Endothelial cell of hepatic sinusoid (primary cell): ENCODE measurements at regions not wholly inside any gene's neighbourhood (a gene's known extent, or its start where the extent isn't known, plus 50 kb on each side); places are given as distances from the start of the nearest gene placed in this dataset.
"Not testable (repeated sequence)": the region's sequence is repeated elsewhere in the genome, so short reads cannot be mapped to it uniquely, and the experiment has no call there.

Experiments
- in situ Hi-C: cut with HindIII; loops from 2 replicates; pipeline ENCODE4 v1.10.0; 2017; ENCODE audit warnings: low sequenced_read_pairs

DNA sequence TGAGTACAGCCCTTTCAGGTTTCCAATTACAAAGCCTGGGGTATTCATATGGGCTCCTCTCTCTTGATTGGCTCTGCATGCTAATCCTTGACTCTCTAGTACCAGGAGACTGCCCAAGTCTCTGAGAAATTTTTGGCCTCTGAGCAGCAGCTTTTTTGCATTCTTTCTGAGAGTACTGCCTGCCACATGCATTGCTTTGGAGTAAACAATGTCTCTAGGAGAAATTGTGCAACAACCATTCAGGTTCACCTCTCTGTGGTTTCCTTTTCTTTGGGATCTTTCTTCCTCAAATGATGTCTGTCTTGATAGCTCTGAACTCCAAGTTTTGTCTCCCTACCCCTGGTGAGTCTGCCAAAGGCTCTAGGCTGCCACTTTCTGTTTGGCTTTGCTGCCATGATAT is 115.8 kb upstream of the SETBP1 start:
- in situ Hi-C loops: no loop called here

DNA sequence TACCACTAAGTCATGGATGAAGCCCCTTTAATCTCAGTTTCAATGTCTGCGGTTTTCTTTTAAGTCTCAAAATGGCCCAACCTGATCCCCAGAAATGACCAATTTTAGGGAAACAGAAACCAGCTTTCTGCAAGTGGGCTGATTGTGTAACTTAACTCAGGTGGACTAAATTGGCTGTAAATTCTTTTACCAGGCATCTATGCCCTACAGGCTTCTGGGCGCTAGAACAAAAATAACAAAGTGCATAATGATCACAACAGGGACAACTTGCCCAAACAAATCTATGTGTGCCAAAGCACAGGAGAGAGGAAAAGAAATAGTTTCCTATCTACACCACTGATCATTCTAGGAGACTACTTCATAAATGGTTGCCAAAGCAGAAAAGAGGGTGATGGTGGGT is 112.3 kb upstream of the SETBP1 start:
- in situ Hi-C loops: no loop called here

DNA sequence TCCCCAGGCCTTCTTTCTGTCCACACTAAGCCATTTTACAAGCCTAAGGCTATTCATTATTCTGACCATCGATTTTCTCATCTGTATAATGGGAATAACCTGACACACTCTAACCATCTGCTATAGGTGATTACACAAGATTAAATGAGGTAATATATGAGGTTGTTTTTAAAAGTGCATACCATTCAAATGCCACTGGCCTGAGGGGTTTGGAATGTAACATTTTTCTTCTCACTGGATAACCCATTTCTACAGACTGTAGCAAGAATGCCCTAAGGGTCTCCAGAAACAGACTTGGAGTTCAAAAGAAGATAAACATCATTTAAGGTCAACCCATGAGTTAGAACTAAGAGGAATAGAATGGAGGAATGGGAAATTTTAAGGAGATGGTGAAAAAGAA is 111.7 kb upstream of the SETBP1 start:
- in situ Hi-C loops: no loop called here

DNA sequence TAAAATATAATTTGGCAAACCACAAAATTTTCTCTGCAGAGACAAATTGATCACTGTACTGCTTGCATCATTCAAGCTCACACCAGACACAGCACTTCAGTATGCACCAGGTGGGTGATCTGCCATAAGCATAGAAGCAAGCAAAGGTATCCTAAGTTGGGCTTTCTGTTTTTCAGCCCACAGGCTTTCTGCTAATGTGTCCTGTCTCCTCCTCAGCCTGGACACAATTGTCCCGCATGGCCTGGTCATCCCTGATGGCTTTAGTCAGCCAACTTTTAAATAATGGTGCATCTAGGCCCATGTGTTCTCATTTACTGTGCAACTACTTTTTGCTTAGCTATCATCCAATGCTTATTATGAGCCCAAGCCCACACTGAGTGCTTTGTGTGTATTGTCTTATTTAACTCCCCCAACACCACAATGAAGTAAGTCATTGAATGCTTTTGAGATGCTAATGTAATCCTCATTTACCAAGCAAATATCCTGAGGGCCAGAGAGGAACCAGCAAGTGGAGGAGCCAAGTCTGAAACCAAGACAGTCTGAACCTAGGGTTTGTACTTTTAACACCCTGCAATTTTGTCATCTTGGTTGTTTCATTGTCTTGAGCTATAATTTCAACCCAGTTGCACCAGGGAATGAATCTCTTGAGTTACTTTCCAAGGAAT is 111.2 kb upstream of the SETBP1 start:
- in situ Hi-C loops: no loop called here

DNA sequence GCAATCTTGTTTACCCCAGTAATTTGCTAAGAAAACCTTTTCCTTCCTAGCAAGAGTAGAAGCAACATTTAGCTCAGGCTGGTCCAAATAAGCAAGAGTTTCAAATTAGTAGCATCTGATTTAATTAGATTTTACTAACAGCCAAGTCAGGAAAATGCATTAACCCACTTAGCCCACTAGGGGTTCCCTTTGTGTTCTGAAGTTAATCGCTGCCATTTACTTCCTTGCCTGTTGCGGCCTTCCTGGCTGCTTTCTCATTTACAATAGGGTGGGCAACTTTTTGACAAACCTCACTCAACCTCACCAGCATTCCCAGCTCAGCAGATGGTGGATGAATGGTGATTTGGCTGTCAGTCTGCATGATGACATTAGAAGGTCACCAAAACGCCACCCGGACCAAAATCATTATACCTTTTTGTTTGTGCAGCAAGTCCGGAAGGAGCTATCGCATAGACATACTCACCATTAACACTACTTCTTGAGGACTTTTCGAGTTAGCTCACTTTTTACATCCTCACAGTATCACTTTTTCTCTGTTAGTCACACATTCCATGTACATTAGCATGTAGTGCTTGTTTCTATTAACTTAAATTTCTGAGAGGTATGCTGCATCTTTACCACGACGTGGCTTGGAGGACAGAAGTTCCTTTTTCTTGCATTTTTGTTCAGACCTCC is 101.5 kb upstream of the SETBP1 start:
- in situ Hi-C loops: no loop called here

DNA sequence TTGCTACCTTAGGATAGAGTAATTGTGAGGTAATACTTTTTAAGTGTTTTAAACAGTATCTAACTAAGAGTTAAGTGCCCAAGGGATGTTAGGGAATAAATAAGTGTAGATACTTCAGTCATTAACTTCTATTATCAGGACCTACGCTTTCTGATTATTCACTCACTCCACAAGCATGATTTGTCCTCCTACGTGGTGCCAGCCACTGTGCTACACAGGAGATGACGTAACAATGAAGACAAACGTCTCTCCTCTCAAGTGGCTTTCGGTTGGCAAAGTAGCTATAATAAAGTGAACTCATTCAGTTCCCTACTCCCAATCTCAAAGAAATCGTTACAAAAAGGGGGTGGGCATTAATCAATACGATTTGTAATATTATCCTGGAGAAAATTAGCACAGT is 100.9 kb upstream of the SETBP1 start:
- in situ Hi-C loops: no loop called here

DNA sequence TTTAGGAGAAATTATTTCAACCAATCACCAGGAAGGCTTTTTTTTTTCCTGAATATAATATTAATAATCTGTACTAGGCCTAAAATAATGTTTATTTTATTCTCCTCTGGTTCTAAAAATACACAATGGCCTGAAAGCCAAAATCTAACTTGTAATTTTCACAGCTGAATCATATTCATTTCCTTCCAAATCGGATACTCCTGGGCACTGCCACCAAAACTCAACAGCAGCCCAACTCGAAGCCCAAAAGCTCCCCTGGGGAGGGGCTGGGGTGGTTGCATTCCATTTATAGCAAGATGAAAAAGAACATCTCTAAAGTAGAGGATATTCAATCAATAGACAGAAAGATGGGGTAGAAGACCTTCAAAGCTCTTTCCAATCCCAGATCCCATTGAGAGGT is 100.5 kb upstream of the SETBP1 start:
- in situ Hi-C loops: no loop called here

DNA sequence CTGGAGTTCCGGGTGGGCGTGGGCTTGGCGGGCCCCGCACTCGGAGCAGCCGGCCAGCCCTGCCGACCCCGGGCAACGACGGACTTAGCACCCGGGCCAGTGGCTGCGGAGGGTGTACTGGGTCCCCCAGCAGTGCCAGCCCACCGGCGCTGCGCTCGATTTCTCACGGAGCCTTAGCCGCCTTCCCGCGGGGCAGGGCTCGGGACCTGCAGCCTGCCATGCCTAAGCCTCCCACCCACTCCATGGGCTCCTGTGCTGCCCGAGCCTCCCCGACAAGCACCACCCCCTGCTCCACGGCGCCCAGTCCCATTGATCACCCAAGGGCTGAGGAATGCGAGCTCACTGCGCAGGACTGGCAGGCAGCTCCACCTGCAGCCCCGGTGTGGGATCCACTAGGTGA is 99.9 kb upstream of the SETBP1 start:
- in situ Hi-C loops: not testable (repeated sequence)

DNA sequence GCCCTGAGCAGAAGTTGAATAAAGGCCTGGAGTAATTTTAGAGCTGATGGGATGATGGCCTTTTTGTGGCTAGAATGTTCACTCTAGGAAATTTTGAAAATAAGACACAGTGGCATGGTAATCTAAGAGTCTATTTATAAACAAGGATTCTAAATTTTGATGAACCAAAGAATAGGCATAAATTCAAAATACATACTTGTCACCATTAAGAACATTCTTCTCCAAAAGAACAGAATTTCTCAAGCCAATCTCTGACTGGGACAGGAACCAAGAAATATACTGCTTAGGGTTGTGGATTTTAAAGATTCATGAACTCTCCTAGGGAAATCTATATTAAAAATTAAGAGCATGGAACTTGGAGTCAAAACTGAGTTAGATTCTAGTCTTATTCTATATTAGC is 98.2 kb upstream of the SETBP1 start:
- in situ Hi-C loops: no loop called here

DNA sequence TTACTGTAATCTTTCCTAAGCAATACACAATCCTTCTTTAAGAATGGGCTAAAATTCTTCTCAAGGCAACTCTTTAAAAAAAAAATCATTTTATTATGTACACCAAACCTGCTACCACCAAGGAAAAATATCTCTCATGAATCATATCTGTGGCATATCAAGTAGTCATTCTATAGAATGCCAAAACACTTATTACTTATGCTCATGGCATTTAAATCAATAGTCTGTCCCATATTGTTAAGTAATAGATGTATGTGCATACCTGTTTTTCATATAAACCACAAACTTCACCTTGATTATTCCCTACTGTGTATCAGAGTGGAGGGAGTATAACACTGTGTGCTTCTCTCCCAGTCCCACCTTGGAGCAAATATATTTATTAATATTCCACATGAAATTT is 95.8 kb upstream of the SETBP1 start:
- in situ Hi-C loops: no loop called here

DNA sequence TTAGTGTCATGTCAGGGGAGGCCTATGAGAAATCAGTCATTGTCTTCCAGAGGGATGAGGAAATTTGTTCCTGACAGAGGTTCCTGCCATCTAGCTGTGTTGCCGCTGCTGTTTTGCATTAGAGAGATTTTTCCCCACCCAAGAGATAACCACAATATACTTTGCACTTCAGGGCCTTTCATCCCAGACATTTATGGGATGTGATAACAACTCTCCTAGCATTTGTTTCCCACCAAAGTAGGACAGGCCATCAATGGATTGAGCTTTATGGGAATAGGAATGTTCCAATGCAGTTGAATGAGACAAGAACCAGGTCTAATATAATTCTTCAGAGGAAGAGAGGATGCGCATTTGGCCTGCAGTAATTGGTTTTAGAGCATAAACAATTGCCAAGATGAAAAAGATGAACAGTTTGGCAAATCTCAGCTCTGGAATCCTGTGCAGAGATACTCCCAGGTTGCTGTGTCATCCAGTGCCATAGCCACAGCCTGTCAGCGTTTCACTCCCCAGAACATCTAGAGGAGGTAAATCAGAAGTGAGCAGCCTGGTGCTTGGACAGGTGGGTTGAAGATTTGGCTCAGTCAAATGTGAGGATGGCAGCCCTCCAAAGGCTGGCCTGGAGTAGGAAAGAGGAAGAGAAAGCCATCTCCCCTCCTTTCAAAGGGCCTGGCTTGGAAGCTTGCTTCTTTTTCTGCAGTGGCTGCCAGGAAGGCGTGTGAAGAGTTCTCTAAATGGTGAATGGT is 93.7 kb upstream of the SETBP1 start:
- in situ Hi-C loops: no loop called here

DNA sequence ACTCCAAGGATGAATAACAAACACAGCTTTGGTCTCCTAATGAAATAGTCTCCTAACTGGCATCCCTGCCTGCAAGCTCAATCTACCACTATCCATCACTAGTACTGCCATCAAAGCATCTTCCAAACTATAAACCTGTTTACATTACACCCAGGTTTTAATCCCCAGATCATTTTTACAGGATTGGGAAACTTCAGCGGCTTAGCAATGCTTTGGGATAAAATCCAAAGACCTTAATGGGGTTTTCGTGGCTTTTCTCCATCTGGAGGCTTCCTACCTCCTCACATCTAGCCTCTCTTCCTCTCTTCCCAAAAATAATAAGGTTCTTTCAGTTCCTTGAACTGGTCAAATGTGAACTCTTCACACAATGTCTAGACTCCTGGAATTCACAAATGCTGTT is 92.2 kb upstream of the SETBP1 start:
- in situ Hi-C loops: no loop called here

DNA sequence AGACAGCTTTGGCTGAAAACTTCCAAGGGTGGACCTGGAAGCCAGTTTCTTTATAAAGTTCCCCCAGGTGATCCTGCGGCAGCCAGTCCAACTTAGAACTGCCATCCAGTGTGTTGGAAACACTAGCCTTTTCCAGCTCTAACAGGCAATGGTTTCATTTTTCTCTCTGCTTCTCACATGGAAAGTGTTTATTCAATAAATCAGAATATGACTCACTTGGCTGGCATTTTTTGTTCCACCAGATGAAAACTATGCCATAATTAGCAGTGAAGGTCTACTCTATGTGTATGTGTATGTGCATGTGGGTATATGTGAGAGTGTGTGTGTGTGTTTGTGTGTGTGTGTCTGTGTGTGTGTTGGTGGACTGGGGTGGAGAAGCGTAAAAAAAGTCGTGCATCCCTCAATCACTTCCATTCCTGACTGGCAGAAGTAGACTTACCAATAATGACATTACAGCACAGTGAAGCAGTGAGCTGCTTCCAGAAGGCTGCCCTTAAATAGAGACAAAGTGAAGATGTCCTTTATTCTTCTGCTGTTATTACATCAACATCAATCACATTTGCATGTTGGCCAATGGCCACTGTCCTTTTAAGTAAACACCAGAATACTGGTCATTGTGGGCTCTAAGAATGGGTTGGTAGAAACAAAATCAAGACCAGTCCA is 90.9 kb upstream of the SETBP1 start:
- in situ Hi-C loops: no loop called here

DNA sequence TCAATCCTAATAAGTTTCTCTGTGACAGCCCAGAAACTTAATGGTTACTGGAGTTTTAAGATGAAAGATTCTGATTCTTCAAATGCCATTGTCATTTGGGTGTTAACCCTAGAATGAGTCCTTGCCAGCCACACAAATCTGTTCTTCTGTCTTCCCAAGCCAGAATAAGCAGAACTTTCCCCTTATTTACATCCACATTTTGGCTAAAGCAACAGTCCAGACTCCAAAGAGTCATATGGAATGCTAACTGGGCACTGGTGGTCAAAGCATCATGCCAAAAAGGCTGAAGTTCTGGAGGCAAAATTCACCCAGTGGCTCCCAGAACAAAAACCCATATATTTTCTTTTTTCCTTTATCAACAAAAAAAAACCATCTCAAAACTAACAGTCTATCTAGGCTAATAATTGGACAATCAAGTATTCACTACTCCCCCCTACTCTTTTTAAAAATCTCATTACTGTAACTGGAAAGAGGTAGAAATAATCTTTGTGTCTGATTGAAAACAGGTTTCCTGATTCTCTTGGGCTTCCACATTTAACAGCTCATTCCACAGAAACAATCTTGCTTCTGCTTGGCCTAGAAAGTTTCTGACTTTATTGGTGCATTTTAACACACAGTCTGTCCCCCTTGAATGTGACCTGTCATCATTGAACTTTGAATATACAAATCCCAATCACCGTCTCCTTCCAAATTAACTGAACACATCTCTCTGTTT is 89.6 kb upstream of the SETBP1 start:
- in situ Hi-C loops: no loop called here

DNA sequence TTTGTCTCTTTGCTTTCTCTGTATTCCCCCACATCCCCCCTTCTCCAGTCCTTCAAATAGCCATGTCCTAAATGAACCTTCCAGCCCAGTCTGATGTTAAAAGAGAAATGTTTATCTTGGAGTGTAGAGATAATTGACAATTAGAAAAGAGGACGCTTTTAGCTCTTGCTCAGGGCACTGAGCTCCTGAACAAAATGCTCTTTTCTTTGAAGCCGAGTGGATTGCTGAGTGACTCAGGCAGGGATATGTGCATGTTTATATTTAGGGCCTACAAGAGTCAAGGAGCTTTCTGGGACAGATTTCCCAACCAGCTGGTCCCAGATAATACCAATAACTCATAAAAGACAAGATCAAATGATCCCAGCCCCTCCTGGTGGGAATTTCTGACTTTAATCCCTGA is 88.0 kb upstream of the SETBP1 start:
- in situ Hi-C loops: no loop called here

DNA sequence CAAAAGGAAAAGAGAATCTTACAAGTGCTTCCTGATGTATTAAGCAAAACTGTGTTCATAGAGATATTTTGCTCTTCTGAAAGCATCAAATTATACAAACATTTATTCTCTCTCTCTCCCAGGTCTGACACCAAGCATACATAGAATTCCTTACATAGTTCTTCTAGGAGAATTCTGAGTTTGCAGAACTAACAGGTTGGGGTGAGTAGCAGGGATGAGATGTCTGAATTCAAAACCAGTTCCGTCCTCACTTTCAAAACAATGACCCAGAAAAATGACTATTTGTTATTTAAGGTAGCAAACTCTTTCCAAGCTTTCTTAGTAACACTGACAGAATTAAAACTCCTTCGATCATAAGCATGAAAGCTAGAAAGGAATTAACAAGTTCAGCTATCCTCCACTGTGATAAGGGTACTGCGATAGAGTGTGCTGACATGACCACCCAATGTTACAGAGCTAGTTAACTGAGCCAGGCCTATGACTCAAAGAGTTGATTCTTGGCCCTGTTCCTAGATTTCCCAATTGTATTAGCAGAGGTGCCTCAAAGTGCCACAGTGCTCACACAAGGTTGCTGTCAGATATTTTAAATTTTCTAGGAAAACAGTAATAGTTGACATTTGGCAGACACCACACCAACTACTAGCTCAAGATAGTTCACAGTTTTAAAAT is 85.8 kb upstream of the SETBP1 start:
- in situ Hi-C loops: no loop called here

DNA sequence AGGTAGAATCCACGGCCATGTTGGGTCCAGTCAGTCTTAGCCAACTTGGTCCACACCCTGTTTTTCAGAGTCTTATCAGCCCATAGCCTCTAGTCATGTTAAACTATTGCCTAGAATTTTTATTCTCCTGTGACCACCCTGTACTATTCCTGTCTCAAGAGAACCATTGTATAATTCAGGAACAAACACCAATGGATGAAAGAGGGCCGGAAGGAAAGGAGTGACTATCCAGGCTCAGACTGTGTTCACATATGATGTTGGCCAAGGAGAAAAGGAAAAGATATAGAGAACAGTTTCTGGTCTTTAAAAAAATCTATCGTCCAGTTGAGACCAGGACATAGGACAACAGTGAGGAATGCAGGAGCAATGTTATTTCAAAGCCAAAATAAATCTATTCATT is 82.9 kb upstream of the SETBP1 start:
- in situ Hi-C loops: no loop called here

DNA sequence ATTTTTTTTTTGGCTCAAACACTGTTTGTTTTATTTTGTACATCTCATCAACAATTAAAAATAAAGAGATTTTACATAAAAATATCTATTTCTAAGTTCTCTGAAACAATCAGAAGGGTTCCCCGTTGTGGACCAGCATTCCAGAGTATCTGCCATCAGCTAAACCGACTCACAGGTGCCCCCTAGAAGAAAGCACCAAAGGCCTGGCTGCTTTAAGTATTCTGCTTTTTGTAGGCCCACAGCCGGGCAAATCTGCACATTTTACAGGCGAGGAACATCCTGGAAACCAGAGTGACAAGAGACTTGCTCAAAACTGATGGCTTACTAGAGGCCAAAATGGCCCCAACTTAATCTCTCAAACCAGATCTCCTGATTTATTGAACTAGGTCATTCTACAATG is 82.2 kb upstream of the SETBP1 start:
- in situ Hi-C loops: no loop called here

DNA sequence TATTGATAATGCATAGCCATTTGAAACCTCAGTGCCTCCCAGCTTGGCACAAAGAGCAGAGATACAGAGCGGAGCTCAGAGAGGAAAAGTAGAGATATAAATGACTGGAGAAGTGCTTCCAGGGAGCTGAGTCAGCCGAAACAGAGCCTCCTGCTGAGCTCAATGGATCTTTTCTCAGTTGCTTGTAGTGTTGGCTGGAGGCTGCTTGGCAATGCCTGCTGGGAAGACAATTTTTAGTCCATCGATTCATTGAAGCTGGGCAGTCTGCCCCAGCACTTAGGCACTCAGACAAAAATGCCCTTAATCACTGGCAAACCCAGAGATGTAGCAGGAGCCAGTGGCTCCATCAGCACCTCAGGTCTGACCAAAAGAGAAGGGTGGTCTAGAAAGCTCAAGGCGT is 81.3 kb upstream of the SETBP1 start:
- in situ Hi-C loops: no loop called here

DNA sequence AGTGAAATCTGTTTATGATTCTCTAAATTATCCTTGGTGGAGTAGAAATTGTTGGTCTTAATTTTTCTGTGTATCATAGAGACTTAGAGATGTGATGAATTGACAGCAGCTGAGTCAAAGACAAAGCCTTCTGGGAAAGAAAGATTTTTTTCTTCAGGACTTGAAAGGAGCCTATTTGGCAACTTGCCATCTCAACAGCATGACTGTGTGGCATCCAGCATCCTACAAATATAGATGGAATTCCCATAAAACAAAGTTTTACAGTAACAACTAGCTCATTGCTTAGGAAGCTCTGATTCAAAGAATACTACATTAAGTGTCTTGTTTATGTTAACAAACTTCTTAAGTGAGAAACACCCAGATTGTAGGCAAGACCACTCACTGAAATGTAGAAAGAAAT is 79.2 kb upstream of the SETBP1 start:
- in situ Hi-C loops: no loop called here

DNA sequence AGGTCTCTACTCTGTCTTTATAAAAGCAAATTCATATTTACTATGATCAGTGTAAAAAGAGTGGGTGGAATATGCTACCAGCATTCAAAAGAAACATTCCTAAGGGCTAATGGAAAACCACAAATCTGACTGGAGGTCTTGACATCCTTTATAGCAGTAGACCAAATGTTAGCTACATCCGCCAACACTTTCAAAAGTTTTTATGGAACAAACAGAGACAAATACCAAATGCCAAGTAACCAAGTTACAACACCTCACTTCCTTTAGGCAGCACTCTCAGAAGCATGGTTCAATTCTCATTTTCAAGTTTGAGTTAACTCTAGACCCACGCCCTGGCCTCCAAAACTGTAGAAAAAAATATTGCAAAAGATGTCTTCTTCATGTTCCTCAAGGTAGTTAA is 78.3 kb upstream of the SETBP1 start:
- in situ Hi-C loops: no loop called here
